Calu3 (cell line): ENCODE measurements at regions not wholly inside any gene's neighbourhood (a gene's known extent, or its start where the extent isn't known, plus 50 kb on each side); places are given as distances from the start of the nearest gene placed in this dataset.

ENCODE experiments used
- BruUV-seq: library from RNA; stranded (reverse); fragments of 400-500 nt; replicated peaks from 2 replicates; lab custom pipeline; 2021; lab: Mats Ljungman, UMichigan
- CTCF ChIA-PET: fragments of 300-600 bp; sonication (Branson Sonifier 250); formaldehyde crosslinking; loops from one replicate; lab custom pipeline; 2022; ENCODE audit warnings: antibody characterized with exemption; lab: Charles Lee
- DNase-seq: peaks from one replicate; pipeline ENCODE4 v3.0.0; 2022
- H3K27ac Mint-ChIP-seq: one replicate; pipeline ENCODE4 v1.8.0; 2022; ENCODE audit warnings: mixed read lengths; ENCODE audit not compliant: unreplicated experiment
- H3K27me3 Mint-ChIP-seq: one replicate; pipeline ENCODE4 v1.8.0; 2022; ENCODE audit warnings: mixed read lengths; ENCODE audit not compliant: unreplicated experiment
- H3K36me3 Mint-ChIP-seq: one replicate; pipeline ENCODE4 v1.8.0; 2022; ENCODE audit warnings: mild to moderate bottlenecking, moderate library complexity, mixed read lengths; ENCODE audit not compliant: insufficient read depth, unreplicated experiment
- H3K4me1 Mint-ChIP-seq: one replicate; pipeline ENCODE4 v1.8.0; 2022; ENCODE audit warnings: mild to moderate bottlenecking, low read depth, mixed read lengths; ENCODE audit not compliant: unreplicated experiment
- H3K4me3 Mint-ChIP-seq: one replicate; pipeline ENCODE4 v1.8.0; 2022; ENCODE audit warnings: mild to moderate bottlenecking, low read depth, moderate library complexity, mixed read lengths; ENCODE audit not compliant: unreplicated experiment
- H3K9me3 Mint-ChIP-seq: one replicate; pipeline ENCODE4 v1.8.0; 2022; ENCODE audit warnings: low read depth, mixed read lengths; ENCODE audit not compliant: unreplicated experiment
- intact Hi-C: fragments of 100-400 bp; cut with micrococcal nuclease; formaldehyde crosslinking; loops from one replicate; pipeline ENCODE4 v1.10.0; 2022; ENCODE audit not compliant: unreplicated experiment
- TF ChIP-seq, protein P1 (sequence below): fragments of 200-600 bp; IDR thresholded peaks from one replicate; pipeline ENCODE4 v1.8.0; 2022; ENCODE audit warnings: antibody characterized with exemption; ENCODE audit not compliant: unreplicated experiment

DNA sequence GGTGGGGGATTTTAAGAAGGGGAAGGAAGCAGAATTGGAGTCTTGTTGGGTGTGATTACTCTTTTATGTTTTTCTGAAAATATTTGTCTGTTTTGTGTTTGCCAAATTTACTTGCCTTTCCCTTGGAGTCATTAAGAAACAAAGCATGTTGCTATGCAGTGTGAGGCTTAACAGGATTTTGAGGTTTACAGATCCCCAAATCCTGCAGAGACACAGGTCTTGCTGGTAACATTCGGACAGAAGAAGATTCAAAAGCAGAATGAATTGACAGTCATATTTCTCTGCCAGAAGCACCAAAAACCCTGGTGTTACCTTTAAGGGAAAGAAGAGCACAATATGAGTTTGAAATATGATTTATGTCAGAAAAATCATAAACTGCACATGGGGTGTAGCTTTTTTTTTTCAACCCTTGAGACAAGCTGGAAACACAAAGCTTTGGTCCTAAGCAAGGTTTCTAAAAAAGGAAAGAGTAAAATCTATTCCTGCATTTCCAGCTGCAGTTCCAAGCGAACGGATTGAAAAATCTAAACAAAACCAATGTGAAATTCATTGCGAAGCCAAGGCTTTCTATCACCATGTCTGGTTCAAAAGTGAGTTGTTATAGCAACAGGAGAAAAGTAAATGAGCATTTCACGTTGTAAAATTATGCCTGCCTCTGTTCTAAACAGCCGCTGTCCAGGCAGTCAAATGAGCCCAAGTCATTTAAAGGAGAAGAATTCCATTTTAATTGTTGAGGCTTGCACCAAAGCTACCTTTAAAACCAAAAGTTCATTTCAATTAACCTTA is 358.9 kb upstream of the SASH1 start:
- TF ChIP-seq, protein P1, sequence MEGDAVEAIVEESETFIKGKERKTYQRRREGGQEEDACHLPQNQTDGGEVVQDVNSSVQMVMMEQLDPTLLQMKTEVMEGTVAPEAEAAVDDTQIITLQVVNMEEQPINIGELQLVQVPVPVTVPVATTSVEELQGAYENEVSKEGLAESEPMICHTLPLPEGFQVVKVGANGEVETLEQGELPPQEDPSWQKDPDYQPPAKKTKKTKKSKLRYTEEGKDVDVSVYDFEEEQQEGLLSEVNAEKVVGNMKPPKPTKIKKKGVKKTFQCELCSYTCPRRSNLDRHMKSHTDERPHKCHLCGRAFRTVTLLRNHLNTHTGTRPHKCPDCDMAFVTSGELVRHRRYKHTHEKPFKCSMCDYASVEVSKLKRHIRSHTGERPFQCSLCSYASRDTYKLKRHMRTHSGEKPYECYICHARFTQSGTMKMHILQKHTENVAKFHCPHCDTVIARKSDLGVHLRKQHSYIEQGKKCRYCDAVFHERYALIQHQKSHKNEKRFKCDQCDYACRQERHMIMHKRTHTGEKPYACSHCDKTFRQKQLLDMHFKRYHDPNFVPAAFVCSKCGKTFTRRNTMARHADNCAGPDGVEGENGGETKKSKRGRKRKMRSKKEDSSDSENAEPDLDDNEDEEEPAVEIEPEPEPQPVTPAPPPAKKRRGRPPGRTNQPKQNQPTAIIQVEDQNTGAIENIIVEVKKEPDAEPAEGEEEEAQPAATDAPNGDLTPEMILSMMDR, result no peak
- no peaks in the 10 kb centered on the region for H3K4me1 Mint-ChIP-seq
- no TSS peak for BruUV-seq
- H3K4me3 Mint-ChIP-seq, result no peak overlapping the region
- H3K9me3 Mint-ChIP-seq, result peaks cover 4% of the 10 kb centered on the region
- intact Hi-C loops, result no loop called here
- no peak overlapping the region for H3K27ac Mint-ChIP-seq
- DNase-seq, result no peak
- no peaks in the 10 kb centered on the region for H3K36me3 Mint-ChIP-seq
- CTCF ChIA-PET, result no interaction called here
- H3K27me3 Mint-ChIP-seq, result no peaks in the 10 kb centered on the region

DNA sequence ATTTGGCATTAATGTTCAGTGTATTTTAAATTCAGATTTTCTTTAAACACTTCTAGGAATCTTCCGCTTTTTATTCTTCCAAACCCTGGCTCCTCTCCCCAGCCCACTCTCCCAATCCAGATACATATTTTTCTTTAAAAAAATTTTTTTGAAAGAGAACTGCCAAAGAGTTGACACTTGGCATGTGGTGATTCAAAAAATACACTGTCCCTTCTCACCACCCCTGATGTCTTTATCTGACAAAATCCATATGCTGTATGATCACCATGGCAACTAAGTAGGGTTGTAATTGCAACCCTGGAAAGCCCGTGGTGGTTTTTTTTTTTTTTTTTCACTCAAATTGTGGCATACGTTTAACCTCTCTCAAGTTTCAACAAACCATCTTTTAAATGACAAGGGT is 355.8 kb upstream of the SASH1 start:
- no peak overlapping the region for H3K27ac Mint-ChIP-seq
- CTCF ChIA-PET, result no interaction called here

DNA sequence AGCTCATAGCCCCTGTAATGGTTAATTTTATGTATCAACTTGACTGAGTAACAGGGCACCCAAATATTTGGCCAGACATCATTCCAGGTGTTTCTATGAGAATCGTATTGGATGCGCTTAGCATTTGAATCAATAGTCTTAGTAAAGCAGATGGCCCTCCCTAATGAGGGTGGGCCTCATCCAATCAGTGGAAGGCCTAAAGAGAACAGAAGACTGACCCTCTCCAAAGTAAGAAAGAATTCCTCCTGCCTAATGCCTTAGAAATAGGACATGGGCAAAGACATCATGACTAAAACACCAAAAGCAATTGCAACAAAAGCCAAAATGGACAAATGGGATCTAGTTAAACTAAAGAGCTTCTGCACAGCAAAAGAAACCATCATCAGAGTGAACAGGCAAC is 352.5 kb upstream of the SASH1 start:
- intact Hi-C loops, result no loop called here
- Mint-ChIP-seq H3K36me3 (no peaks in the 10 kb centered on the region), H3K4me1 (no peaks in the 10 kb centered on the region), H3K4me3 (no peak overlapping the region), H3K27ac (no peak overlapping the region), H3K9me3 (peaks cover 9% of the 10 kb centered on the region), H3K27me3 (no peaks in the 10 kb centered on the region)
- DNase-seq, result no peak
- BruUV-seq, result no TSS peak
- CTCF ChIA-PET, result no interaction called here
- TF ChIP-seq, protein P1, result no peak

More for the DNA sequence above, 355.8 kb upstream of the SASH1 start:
- H3K4me3 Mint-ChIP-seq, result no peak overlapping the region
- H3K36me3 Mint-ChIP-seq, result no peaks in the 10 kb centered on the region
- intact Hi-C loops, result no loop called here
- peaks cover 7% of the 10 kb centered on the region for H3K9me3 Mint-ChIP-seq
- no peak for DNase-seq
- no TSS peak for BruUV-seq
- H3K4me1 Mint-ChIP-seq, result no peaks in the 10 kb centered on the region
- H3K27me3 Mint-ChIP-seq, result no peaks in the 10 kb centered on the region
- TF ChIP-seq, protein P1, result no peak

DNA sequence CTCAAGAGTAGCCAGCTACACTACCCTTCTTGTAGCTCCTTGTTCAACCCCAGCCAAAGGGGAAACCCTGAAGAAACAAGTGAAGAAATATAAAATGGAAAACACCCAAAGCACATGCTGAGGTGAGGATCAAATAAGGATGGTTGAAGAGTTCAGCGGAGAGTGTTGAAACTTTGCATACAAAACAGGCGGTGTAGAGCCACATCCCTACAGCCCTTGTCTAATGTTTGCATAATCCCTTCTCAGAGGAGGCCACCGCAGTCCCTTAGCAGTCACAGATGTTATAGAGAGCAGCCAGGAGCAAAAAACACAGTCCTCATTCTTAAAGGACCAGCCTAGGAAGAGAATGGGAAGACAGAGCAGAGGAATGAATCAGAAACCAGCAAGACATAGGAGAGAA is 350.7 kb upstream of the SASH1 start:
- intact Hi-C loops, result no loop called here
- H3K4me1 Mint-ChIP-seq, result no peaks in the 10 kb centered on the region
- H3K27me3 Mint-ChIP-seq, result no peaks in the 10 kb centered on the region
- peaks cover 5% of the 10 kb centered on the region for H3K9me3 Mint-ChIP-seq
- H3K27ac Mint-ChIP-seq, result no peak overlapping the region
- DNase-seq, result no peak
- H3K4me3 Mint-ChIP-seq, result no peak overlapping the region
- BruUV-seq, result no TSS peak
- TF ChIP-seq, protein P1, result no peak
- no peaks in the 10 kb centered on the region for H3K36me3 Mint-ChIP-seq
- CTCF ChIA-PET, result no interaction called here
